ENCODE measurements at regions not wholly inside any gene's neighbourhood (a gene's known extent, or its start where the extent isn't known, plus 50 kb on each side); places are given as distances from the start of the nearest gene placed in this dataset.
"Not testable (repeated sequence)": the region's sequence is repeated elsewhere in the genome, so short reads cannot be mapped to it uniquely, and the experiment has no call there.

DNA sequence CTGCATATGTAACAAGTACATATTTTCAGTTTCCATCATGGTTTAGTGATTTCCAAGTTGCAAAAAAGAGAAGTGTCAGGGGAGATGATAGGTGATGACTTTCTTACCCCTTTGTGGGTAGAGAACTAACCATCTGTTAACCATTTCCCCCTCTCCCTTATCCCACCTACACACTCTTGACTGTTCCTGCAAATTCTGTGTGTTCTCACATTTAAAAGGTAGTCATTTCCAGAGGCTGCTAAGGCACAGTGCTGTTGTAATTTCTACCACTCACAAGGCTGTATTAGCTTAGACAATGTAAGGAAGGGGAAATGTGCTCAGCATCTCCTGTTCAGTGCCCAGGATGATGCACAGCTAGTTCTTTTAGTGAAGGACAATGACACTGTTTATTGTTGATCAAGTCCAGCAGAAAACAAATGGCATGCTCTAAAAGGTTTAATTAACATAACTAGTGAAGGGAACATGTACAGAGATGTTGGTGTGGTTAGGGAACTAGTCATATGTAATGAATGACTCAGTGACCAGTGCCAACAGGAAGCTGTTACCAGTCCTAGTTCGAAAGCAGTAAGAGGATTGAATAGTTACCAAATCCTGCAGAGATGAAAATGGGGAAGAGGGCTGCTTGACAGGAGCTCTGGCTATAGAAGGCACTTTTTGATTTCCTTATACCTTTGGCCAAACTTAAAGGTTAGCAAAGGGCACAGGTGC lies 165.1 kb downstream of the PLK2 start:
- Histone ChIP-seq H3K36me3 (ENCODE audit: control insufficient read depth, low read depth, low read length) (no peaks in the 10 kb centered on the region), H3K27me3 (ENCODE audit: control insufficient read depth, insufficient read depth, low read length) (no peaks in the 10 kb centered on the region), H3K4me1 (ENCODE audit: control insufficient read depth, low read depth, low read length) (no peaks in the 10 kb centered on the region), H3K27ac (ENCODE audit: low read length) (no peak overlapping the region), H3K9me3 (ENCODE audit: control insufficient read depth, low read depth, low read length) (no peaks in the 10 kb centered on the region), H3K9ac (ENCODE audit: low read length) (no peak overlapping the region), H3K4me3 (ENCODE audit: low read length) (no peak overlapping the region)

DNA sequence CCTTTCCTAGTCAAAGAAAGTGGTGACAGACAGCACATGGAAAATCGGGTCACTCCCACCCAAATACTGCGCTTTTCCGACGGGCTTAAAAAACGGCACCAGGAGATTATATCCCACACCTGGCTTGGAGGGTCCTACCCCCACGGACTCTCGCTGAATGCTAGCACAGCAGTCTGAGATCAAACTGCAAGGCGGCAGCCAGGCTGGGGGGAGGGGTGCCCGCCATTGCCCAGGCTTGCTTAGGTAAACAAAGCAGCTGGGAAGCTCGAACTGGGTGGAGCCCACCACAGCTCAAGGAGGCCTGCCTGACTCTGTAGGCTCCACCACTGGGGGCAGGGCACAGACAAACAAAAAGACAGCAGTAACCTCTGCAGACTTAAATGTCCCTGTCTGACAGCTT lies 171.6 kb downstream of the PLK2 start:
- H3K4me3 ChIP-seq (ENCODE audit: low read length); H3K36me3 ChIP-seq (ENCODE audit: control insufficient read depth, low read depth, low read length); H3K4me1 ChIP-seq (ENCODE audit: control insufficient read depth, low read depth, low read length); H3K27me3 ChIP-seq (ENCODE audit: control insufficient read depth, insufficient read depth, low read length); H3K9ac ChIP-seq (ENCODE audit: low read length); H3K27ac ChIP-seq (ENCODE audit: low read length); H3K9me3 ChIP-seq (ENCODE audit: control insufficient read depth, low read depth, low read length): not testable (repeated sequence)

DNA sequence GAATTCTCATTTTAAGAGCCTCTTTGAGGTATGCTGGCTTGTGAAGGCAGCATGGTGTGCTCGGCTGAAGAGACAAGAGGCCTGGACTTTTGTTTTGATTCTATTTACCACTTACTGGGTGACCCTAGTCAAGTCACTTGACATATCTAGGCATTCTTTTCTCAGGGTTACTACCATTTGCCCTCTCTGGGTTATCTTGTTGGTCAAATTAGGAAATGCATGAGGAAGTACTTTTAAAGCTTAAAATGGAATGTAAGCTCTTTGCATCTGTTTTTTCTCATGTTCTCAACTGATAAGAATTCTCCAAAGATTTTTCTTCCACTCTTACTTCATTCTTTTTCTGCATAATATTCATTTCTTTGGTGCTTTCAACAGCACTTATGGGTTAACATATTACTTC lies 173.1 kb downstream of the PLK2 start:
- Histone ChIP-seq H3K36me3 (ENCODE audit: control insufficient read depth, low read depth, low read length) (no peaks in the 10 kb centered on the region), H3K4me1 (ENCODE audit: control insufficient read depth, low read depth, low read length) (no peaks in the 10 kb centered on the region), H3K9ac (ENCODE audit: low read length) (no peak overlapping the region), H3K4me3 (ENCODE audit: low read length) (no peak overlapping the region), H3K9me3 (ENCODE audit: control insufficient read depth, low read depth, low read length) (no peaks in the 10 kb centered on the region), H3K27ac (ENCODE audit: low read length) (no peak overlapping the region), H3K27me3 (ENCODE audit: control insufficient read depth, insufficient read depth, low read length) (no peaks in the 10 kb centered on the region)

DNA sequence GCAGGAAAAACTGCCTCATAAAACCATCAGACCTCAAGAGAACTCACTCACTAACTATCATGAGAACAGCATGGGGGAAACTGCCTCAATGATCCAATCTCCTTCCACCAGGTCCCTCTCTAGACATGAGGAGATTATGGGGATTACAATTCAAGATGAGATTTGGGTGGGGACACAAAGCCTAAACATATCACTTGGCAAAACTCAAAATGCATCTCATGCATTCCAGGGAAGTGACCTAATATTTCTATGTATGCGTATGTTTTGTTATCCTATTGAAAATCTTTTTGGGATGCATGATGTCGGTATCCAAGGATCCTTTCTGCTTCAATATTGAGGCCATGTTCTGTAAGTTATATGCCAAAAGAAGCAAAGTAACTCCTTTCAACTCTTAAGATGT lies 174.0 kb downstream of the PLK2 start:
- Histone ChIP-seq H3K9me3 (ENCODE audit: control insufficient read depth, low read depth, low read length) (no peaks in the 10 kb centered on the region), H3K9ac (ENCODE audit: low read length) (no peak overlapping the region), H3K4me1 (ENCODE audit: control insufficient read depth, low read depth, low read length) (no peaks in the 10 kb centered on the region), H3K27me3 (ENCODE audit: control insufficient read depth, insufficient read depth, low read length) (no peaks in the 10 kb centered on the region), H3K27ac (ENCODE audit: low read length) (no peak overlapping the region), H3K4me3 (ENCODE audit: low read length) (no peak overlapping the region), H3K36me3 (ENCODE audit: control insufficient read depth, low read depth, low read length) (no peaks in the 10 kb centered on the region)

DNA sequence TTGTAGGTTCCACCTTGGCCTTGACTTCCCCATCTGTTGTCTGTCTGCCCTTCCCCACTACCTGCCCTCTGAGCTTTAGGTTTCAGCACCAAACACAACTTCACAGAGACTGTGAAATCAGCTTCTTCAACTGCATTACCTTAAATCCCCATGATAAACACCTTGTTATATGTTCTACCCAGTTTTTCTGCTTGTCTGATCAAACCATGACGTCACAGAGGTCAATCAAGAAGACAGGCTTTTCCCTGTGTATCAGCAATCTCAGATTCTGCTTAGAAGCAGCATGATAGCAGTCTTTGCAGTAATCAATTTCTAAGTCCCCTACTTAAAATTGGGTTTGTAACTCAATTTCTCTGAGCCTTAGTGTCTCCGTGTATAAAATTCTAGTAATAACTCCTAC lies 175.0 kb downstream of the PLK2 start:
- H3K36me3 ChIP-seq (ENCODE audit: control insufficient read depth, low read depth, low read length), result no peaks in the 10 kb centered on the region
- no peaks in the 10 kb centered on the region for H3K27me3 ChIP-seq (ENCODE audit: control insufficient read depth, insufficient read depth, low read length)
- H3K27ac ChIP-seq (ENCODE audit: low read length), result no peak overlapping the region
- H3K4me3 ChIP-seq (ENCODE audit: low read length), result no peak overlapping the region
- H3K9me3 ChIP-seq (ENCODE audit: control insufficient read depth, low read depth, low read length), result no peaks in the 10 kb centered on the region
- no peaks in the 10 kb centered on the region for H3K4me1 ChIP-seq (ENCODE audit: control insufficient read depth, low read depth, low read length)
- no peak overlapping the region for H3K9ac ChIP-seq (ENCODE audit: low read length)

DNA sequence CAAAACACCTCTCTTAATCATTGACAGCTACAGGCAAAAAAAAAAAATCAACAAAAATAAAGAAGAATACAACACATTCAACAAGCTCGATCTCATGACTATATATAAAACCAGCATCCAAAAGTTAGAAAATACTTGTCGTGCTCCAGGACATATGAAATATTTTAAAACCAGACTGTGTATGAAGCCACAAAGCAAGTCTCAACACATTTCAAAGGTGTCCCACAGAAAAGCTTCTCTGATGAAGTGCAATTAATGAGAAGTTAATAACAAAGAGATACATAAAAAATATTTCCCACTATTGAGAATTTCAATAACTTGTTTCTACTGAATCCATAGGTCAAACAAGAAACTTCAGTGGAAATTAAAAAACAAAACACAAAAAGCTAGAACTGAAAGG lies 178.7 kb downstream of the PLK2 start:
- Histone ChIP-seq H3K36me3 (ENCODE audit: control insufficient read depth, low read depth, low read length) (no peaks in the 10 kb centered on the region), H3K27ac (ENCODE audit: low read length) (no peak overlapping the region), H3K27me3 (ENCODE audit: control insufficient read depth, insufficient read depth, low read length) (no peaks in the 10 kb centered on the region), H3K9ac (ENCODE audit: low read length) (no peak overlapping the region), H3K4me1 (ENCODE audit: control insufficient read depth, low read depth, low read length) (no peaks in the 10 kb centered on the region), H3K9me3 (ENCODE audit: control insufficient read depth, low read depth, low read length) (no peaks in the 10 kb centered on the region), H3K4me3 (ENCODE audit: low read length) (no peak overlapping the region)

DNA sequence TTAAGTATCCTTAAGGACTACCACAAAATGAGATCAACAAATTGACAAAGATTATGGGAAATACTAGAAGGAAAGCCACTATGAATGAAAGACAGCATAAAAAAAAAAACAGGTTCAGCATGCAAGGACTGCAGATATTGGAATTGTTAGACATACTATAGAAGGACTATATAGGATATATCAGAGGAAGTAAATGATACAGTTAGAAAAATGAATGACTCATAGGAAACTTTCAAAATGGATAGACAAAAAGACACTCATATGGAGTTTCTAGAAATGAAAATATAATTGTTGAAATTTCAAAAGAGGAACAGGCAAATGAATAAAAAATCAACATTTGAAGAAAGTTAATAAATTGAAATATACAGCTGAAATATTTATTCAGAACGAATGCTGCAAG lies 180.6 kb downstream of the PLK2 start:
- H3K9ac ChIP-seq (ENCODE audit: low read length), result no peak overlapping the region
- no peak overlapping the region for H3K4me3 ChIP-seq (ENCODE audit: low read length)
- H3K9me3 ChIP-seq (ENCODE audit: control insufficient read depth, low read depth, low read length), result no peaks in the 10 kb centered on the region
- no peaks in the 10 kb centered on the region for H3K4me1 ChIP-seq (ENCODE audit: control insufficient read depth, low read depth, low read length)
- H3K27ac ChIP-seq (ENCODE audit: low read length), result no peak overlapping the region
- H3K36me3 ChIP-seq (ENCODE audit: control insufficient read depth, low read depth, low read length), result no peaks in the 10 kb centered on the region
- H3K27me3 ChIP-seq (ENCODE audit: control insufficient read depth, insufficient read depth, low read length), result no peaks in the 10 kb centered on the region

DNA sequence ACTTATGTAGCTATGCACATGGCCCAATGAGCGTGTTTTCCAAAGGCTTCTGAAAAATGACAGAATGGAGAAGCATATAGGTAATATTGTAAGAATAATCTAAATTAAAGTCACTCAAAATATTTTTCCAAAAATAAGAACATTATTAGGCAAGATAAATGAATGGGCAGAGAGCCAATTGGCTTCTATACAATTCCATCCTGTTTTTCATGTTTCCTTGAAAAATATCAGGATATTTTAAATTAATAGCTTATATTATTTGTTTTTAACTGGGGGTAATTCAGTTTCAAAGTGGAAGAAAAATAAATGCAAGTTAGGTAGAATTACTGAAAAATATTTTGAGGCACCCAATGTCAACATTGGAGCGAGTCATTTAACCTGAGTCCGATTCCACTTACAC lies 183.5 kb downstream of the PLK2 start:
- H3K27ac ChIP-seq (ENCODE audit: low read length), result no peak overlapping the region
- no peaks in the 10 kb centered on the region for H3K4me1 ChIP-seq (ENCODE audit: control insufficient read depth, low read depth, low read length)
- H3K9me3 ChIP-seq (ENCODE audit: control insufficient read depth, low read depth, low read length), result no peaks in the 10 kb centered on the region
- H3K27me3 ChIP-seq (ENCODE audit: control insufficient read depth, insufficient read depth, low read length), result no peaks in the 10 kb centered on the region
- H3K4me3 ChIP-seq (ENCODE audit: low read length), result no peak overlapping the region
- H3K36me3 ChIP-seq (ENCODE audit: control insufficient read depth, low read depth, low read length), result no peaks in the 10 kb centered on the region
- H3K9ac ChIP-seq (ENCODE audit: low read length), result no peak overlapping the region

DNA sequence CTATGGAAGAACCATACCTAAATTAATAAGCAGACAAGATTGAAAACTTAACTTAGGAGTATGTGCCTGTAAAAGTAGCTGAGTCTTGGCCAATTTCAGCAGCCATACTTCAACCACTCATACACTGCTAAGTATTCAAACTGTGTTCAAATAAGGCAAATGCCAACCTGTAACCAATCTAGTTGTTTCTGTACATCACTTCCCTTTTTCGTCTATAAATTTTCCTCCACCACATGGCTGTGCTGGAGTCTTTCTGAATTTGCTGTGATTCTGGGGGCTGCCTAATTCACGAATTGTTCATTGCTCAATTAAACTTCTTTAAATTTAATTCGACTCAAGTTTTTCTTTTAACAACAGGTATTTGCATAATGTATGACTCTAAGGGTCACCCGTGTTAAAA lies 184.4 kb downstream of the PLK2 start:
- Histone ChIP-seq H3K4me3 (ENCODE audit: low read length) (no peak overlapping the region), H3K27me3 (ENCODE audit: control insufficient read depth, insufficient read depth, low read length) (no peaks in the 10 kb centered on the region), H3K27ac (ENCODE audit: low read length) (no peak overlapping the region), H3K9me3 (ENCODE audit: control insufficient read depth, low read depth, low read length) (no peaks in the 10 kb centered on the region), H3K36me3 (ENCODE audit: control insufficient read depth, low read depth, low read length) (no peaks in the 10 kb centered on the region), H3K4me1 (ENCODE audit: control insufficient read depth, low read depth, low read length) (no peaks in the 10 kb centered on the region), H3K9ac (ENCODE audit: low read length) (no peak overlapping the region)

DNA sequence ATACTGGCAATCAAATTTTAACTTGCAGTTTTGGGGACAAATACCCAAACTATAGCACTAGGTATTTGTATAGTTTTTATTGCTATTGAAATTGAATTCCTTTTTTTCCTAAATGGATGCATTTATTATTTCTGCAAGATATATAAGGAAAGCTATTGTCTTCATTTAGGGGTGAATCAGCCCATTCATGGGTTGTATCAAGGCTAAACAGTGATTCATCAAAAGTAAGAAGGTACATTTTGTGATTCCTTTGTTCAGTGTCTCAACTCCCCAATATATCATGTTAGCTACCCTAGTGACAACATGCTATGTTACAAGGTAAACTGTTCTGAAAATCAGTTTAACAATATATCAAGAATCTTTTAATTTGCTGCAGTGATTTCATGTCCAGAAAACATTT lies 185.7 kb downstream of the PLK2 start:
- Histone ChIP-seq H3K36me3 (ENCODE audit: control insufficient read depth, low read depth, low read length) (no peaks in the 10 kb centered on the region), H3K9me3 (ENCODE audit: control insufficient read depth, low read depth, low read length) (no peaks in the 10 kb centered on the region), H3K9ac (ENCODE audit: low read length) (no peak overlapping the region), H3K27ac (ENCODE audit: low read length) (no peak overlapping the region), H3K4me1 (ENCODE audit: control insufficient read depth, low read depth, low read length) (no peaks in the 10 kb centered on the region), H3K27me3 (ENCODE audit: control insufficient read depth, insufficient read depth, low read length) (no peaks in the 10 kb centered on the region), H3K4me3 (ENCODE audit: low read length) (no peak overlapping the region)

DNA sequence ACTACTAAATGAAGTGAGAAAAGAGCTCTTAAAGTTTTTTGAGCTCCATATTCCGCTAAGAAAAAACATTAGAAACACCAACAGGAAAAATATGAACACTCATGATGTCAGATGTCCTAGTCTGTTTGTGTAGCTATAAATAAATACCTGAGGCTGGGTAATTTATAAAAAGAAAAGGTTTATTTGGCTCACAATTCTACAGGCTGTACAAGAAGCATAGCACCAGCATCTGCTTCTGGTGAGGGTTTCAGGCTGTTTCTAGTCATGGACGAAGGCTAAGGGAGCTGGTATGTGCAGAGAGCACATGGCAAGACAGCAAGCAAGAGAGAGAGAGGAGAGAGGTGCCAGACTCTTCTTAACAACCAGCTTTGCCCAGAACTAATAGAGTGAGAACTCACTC lies 186.2 kb downstream of the PLK2 start:
- H3K27ac ChIP-seq (ENCODE audit: low read length), result no peak overlapping the region
- H3K4me1 ChIP-seq (ENCODE audit: control insufficient read depth, low read depth, low read length), result no peaks in the 10 kb centered on the region
- no peak overlapping the region for H3K4me3 ChIP-seq (ENCODE audit: low read length)
- no peaks in the 10 kb centered on the region for H3K27me3 ChIP-seq (ENCODE audit: control insufficient read depth, insufficient read depth, low read length)
- no peak overlapping the region for H3K9ac ChIP-seq (ENCODE audit: low read length)
- no peaks in the 10 kb centered on the region for H3K36me3 ChIP-seq (ENCODE audit: control insufficient read depth, low read depth, low read length)
- no peaks in the 10 kb centered on the region for H3K9me3 ChIP-seq (ENCODE audit: control insufficient read depth, low read depth, low read length)

DNA sequence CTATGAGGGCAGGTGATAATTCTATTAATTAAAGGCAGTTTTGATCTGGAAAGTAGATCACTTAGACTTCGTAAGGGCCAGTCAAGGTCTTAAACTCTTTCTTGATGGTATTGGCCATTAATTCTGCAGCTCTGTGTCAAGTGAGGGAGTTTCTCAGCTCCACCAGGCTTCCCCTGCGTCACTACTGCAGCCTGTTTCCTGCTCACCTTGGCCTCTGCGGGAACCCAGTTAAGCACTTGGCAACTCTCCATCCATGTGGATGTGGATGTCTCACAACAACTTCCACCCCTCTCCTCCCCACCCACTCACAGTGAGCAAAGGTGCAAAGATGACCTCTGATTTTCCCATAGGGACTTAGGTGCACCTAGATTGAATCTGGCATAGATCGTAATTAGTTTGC lies 191.6 kb downstream of the PLK2 start:
- Histone ChIP-seq H3K27ac (ENCODE audit: low read length) (no peak overlapping the region), H3K4me3 (ENCODE audit: low read length) (no peak overlapping the region), H3K4me1 (ENCODE audit: control insufficient read depth, low read depth, low read length) (no peaks in the 10 kb centered on the region), H3K36me3 (ENCODE audit: control insufficient read depth, low read depth, low read length) (no peaks in the 10 kb centered on the region), H3K9ac (ENCODE audit: low read length) (no peak overlapping the region), H3K27me3 (ENCODE audit: control insufficient read depth, insufficient read depth, low read length) (no peaks in the 10 kb centered on the region), H3K9me3 (ENCODE audit: control insufficient read depth, low read depth, low read length) (no peaks in the 10 kb centered on the region)
